Medulla oblongata (tissue), 1 donor: ENCODE measurements at regions not wholly inside any gene's neighbourhood (a gene's known extent, or its start where the extent isn't known, plus 50 kb on each side); places are given as distances from the start of the nearest gene placed in this dataset.
"Not testable (repeated sequence)": the region's sequence is repeated elsewhere in the genome, so short reads cannot be mapped to it uniquely, and the experiment has no call there.

Experiments used
- DNase-seq: peaks from one replicate; pipeline ENCODE4 v3.0.0-alpha.2; 2015; ENCODE audit errors: extremely low spot score

- no peak for DNase-seq
These were observed 108.3 kb upstream of the ARSJ start for GRCh38 chr4:114087596-114088230.

DNA sequence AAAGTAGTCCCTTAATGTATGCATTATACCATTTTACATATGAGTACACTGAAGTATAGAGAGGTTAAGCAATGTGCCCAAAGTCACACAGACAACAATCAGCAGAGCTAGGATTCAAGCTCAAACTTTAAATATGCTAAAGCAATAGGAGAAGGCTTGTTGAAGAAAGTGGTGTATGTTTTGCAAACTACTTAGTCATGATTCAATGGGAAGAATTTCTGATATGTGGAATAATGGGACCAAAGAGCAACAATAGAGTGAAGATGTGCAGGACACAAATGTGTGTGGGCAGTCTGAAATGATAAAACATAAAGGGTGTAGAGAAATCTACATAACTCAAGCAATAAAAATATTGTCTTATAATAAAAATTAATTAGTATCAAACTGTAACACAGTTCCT, 109.0 kb upstream of the ARSJ start:
- DNase-seq, result no peak

DNA sequence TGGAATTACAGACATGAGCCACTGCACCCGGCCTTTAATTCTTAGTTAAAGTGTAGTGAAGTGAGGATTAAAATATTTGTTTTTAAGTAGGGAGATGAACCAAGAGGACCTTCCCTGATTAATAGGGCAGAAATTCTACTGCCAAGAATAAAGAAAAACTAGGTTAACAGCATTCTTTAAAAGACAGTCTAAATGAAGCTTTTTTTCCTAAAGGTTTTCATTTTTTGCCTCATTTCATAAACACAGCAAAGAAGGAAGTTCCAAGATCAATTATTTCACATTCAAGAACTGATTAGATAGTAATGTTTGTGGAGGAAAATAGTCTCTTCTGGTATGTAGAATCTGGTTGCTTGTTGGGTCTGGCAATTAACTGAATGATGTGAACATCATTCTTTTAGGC, 112.1 kb upstream of the ARSJ start:
- DNase-seq, result no peak

- DNase-seq, result no peak
These were observed 113.8 kb upstream of the ARSJ start for GRCh38 chr4:114093221-114093715.

- no peak for DNase-seq
These were observed 121.0 kb upstream of the ARSJ start for GRCh38 chr4:114100288-114101031.

- DNase-seq, result no peak
These were observed 124.5 kb upstream of the ARSJ start for GRCh38 chr4:114103908-114104307.

DNA sequence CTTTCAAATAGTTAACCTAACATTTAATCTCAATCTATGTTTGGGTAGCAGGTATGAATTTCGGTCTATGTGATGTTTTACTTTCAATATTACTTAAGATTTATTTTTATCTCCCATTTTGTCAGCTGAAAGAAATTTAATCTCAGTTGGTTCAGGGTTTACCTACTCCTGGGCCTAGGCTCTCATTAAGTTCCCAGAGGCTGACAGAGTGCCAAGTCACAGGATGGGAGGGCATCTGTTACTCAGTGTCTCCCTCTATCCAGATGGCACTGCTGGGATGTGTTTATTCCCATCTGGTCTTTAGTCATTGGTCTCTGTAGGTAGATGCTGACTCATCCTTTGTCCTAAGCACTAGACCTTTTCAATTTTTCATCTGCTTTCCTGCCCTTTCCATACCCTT, 129.4 kb upstream of the ARSJ start:
- peak; percentile 9 for DNase-seq

DNA sequence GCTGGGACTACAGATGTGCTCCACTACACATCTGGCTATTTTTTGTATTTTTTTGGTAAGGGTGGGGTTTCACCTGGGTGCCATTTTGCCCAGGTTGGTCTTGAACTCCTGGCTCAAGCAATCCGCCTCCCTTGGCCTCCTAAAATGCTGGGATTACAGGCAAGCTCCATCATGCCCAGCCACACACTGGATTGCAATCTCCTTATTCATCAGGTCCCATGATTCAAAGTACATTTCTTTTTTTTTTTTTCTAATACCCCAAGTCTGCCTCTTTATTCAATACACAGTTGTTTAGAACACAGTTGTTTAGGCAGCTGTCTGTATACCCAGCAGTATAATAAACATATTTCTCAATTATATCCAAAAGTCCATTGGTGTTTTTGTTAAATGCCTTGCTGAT, 130.3 kb upstream of the ARSJ start:
- no peak for DNase-seq

DNA sequence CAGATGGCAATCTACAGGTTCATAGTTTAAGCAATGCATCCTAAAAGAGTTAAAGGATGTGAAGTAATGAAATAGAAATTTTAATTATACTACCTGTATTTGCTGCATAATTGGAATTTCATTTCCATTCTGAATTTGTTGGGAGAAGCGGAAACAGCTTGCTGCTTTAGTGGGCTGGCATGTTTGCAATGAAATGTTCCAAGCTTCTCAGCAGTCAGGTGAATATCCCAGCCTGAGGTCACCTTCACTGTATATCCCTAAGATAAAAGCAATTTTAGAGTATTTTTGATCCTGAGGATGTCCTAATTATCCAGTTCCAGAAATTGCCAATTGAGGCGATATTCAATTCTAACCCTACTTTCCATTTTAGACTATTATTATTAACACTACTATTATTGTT, 136.1 kb upstream of the ARSJ start:
- no peak for DNase-seq

DNA sequence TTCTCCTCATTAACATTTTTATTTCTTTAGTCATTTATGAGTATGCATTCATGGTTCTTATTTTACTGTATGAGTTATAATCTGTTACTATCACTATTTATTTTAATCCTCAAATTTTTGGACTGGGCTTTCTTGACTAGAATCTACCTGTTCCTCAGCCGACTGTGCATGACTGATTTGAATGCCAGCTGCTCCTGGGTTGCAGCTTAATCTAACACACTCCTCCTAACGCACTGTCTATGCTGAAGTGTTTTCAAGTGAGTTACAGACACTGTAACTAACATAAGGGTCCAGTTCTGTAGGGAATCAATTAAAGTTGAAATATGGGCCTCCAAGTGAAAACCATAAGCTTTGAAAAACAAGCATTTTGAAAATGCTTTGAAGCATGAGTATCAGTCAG, 137.4 kb upstream of the ARSJ start:
- no peak for DNase-seq

DNA sequence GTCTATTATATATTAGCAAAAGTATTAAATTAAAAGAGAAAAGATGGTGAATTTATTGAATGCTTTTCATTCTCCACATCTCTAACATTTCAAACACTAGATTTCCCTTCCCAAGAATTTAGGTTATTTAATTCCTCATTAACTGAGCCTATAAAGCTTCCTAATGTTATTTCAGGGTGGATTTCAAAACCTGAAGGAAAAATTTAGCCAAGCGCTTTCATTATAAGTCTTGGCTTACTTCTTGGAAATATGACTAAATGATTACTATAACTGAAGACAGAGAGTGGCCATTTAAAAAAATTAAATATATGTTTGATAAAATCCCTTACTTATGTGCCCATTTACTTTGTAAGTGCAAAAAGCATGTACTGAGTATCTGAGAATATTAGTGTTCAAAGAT, 141.8 kb upstream of the ARSJ start:
- DNase-seq, result no peak

DNA sequence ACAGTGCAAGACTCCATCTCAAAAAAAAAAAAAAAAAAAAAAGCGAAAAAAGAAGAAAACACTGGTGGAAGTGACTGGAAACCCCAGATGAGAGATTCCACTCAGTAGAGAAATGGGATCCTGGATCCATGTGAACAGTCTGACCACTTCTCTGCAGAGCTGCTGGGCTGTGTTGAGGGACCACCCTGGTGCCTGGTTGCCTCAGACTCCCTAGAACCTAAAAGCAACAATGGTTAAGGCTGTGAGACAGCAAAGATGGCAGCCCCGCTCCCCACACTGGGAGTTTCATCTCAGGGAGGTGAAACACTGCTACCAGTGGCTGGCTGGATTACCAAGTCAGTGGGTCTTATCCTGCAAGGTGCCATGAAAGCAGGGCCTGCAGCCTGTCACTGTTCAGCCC, 152.8 kb upstream of the ARSJ start:
- DNase-seq, result no peak

DNA sequence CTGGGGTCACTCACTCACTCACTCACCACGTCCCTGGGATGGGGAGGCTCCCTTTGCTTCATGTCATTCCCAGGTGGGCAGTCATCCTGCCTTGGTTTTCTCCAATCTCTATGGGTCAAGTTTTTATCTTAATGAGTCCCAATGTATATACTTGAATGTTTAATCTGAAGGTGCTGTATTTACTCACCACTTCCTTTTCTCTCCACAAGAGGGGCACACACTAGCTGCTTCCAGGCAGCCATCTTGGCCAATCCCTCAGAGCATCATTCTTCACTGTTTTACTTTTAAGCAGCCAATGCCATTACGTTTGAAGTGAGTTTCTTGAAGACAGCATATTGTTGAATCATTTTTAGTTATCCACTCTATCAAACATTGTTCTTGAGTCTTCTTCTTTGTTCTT, 153.4 kb upstream of the ARSJ start:
- no peak for DNase-seq

GRCh38 chr4:114136069-114136468, 156.6 kb upstream of the ARSJ start:
- no peak for DNase-seq

DNA sequence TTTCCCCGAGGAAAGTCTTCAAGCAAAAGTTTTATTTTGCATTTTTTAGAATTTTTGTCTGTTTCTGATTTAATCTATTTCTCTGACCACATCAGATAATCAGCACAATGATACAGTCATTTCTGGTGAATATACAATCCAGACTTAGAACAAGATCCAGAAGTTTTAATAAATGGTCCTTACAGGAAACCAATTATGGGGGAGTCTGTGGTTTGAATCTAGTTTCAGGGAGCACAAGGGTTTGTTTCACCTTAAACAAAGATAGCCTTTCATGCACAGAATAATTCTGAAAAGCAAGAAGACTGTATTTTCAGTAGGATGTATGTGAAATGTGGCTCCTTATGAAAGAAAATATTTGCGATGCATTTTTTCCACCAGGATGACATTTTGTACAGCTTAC, 158.5 kb upstream of the ARSJ start:
- DNase-seq, result no peak

DNA sequence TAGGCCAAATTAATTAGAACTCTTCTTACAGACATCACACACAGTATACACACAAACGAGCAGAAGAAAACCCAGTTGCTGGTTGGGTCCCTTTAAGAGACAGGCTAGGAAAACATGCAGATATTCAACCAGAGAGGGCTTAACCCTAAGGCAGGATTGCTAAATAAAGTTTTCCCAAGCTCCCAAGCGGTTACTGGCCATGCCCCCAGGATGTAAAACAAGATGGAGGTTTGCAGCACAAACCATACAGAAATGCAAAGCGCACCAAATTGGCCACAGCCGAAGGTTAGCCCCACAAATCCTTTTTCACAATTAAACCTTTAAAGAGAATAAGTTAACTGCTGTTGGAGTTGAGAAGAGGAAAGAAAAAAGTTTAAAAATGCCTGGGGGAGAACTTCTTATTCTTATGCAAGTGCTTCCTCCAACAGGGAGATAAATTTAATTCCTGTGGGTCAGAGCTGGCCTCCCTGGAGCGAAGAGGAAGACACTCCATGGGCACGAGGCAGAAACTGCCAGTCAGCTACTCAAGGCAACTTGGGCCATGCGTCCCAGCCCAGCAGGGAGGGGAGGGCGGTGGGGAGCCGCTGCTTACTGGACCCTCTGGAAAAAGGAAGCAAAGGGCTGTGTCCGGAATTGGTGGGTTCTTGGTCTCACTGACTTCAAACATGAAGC, 167.6 kb upstream of the ARSJ start:
- DNase-seq, result peak; percentile 18

- DNase-seq, result not testable (repeated sequence)
These were observed 168.3 kb upstream of the ARSJ start for GRCh38 chr4:114147619-114148208.

DNA sequence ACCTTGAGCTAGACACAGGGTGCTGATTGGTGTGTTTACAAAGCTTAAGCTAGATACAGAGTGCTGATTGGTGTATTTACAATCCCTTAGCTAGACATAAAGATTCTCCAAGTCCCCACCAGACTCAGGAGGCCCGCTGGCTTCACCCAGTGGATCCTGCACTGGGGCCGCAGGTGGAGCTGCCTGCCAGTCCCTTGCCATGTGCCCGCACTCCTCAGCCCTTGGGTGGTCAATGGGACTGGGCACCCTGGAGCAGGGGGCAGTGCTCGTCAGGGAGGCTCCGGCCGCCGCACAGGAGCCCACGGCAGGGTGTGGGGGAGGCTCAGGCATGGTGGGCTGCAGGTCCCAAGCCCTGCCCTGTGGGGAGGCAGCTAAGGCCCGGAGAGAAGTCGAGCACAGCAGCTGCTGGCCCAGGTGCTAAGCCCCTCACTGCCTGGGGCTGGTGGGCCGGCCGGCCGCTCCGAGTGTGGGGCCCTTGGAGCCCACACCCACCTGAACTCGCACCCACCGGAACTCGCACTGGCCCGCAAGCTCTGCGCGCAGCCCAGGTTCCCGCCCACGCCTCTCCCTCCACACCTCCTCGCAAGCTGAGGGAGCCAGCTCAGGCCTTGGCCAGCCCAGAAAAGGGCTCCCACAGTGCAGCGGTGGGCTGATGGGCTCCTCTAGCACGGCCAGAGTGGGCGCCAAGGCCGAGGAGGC, 169.1 kb upstream of the ARSJ start:
- DNase-seq, result not testable (repeated sequence)

- DNase-seq, result no peak
These were observed 176.9 kb upstream of the ARSJ start for GRCh38 chr4:114156371-114156770.

GRCh38 chr4:114161809-114162208, 182.4 kb upstream of the ARSJ start:
- no peak for DNase-seq

DNA sequence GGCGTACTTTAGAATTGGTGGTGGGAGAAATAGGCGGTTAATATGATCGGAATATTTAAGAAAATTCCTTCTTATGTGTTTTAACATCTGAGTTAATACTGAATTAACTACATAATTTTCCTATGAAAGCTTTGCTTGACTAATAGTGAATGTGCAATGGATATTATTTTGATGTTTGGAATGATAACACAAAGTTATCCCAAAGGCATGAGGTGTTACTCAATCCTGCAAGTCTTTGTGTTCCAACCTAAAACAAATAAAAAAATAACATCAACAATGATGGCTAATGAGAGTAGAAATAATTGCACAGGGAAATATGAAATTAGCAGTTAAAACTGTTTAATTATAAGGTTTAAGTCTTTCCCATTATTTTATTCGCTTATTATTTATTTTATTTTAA, 183.6 kb upstream of the ARSJ start:
- no peak for DNase-seq

DNA sequence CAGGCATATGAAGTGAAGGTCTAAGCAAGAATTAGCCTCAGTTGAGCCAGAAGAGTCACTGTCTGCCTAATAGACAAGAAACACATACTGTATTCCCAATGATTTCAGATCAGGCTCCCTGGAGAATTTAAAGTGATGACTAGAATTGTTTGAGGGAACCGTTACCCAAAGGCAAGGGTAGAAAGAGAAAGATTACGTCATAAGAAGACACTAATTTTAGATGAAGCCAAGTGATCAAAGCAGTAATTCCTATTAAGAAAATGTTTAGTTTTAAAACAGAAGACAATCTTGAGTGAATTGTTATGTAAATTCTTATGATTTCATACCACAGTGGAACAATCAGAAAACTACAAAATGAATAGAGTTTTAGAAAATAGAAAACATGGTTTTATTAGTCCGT, 194.5 kb upstream of the ARSJ start:
- no peak for DNase-seq
